ENCODE measurements at regions not wholly inside any gene's neighbourhood (a gene's known extent, or its start where the extent isn't known, plus 50 kb on each side); places are given as distances from the start of the nearest gene placed in this dataset.

GRCh38 chr13:79896851-79897250 is 415.9 kb downstream of the NDFIP2 start:
- no TSS peak for BruUV-seq (replicated peaks)
- Histone ChIP-seq H4K20me1 (ENCODE audit: control insufficient read depth, insufficient read depth) (no peaks in the 10 kb centered on the region), H2AFZ (ENCODE audit: control insufficient read depth, low read depth, low read length) (no peak overlapping the region), H3K4me1 (ENCODE audit: control insufficient read depth, insufficient read depth, low read length) (no peaks in the 10 kb centered on the region), H3K27me3 (replicated peaks in 1 of 2; ENCODE audit: control insufficient read depth in 2 of 2, insufficient read depth in 2 of 2, low read length in 1 of 2) (no peaks in the 10 kb centered on the region), H3K9me3 (replicated peaks; ENCODE audit: control insufficient read depth, insufficient read depth, low read length) (no peaks in the 10 kb centered on the region), H3K4me2 (ENCODE audit: control insufficient read depth, insufficient read depth) (no peak overlapping the region), H3K9ac (ENCODE audit: control insufficient read depth, insufficient read depth, low read length) (no peak overlapping the region), H3K36me3 (ENCODE audit: control insufficient read depth in 2 of 2, insufficient read depth in 2 of 2, low read length in 1 of 2) (no peaks in the 10 kb centered on the region), H3K4me3 (no peak overlapping the region), H3K79me2 (ENCODE audit: control insufficient read depth, insufficient read depth, low read length) (no peaks in the 10 kb centered on the region), H3K27ac (ENCODE audit: control insufficient read depth, insufficient read depth) (no peak overlapping the region)
- no peak for ATAC-seq
- ChIA-PET POLR2A (interaction anchor here (1.3 kb wide), 1 partner anchor 15 kb away, joined by 3 read pairs; no protein-coding TSS in a partner anchor), CTCF (no interaction called here), RAD21 (ENCODE audit: unreplicated experiment) (interaction anchor here (1.0 kb wide), 1 partner anchor 23 kb away, joined by 3 read pairs; no protein-coding TSS in a partner anchor), SMC1A (ENCODE audit: uncharacterized antibody, unreplicated experiment) (interaction anchor here (1.4 kb wide), 1 partner anchor 26 kb away, joined by 3 read pairs; no protein-coding TSS in a partner anchor)
- FAIRE-seq, result no peak
- intact Hi-C loops (cut with micrococcal nuclease; ENCODE audit: unreplicated experiment), result no loop called here
- no peak for TF ChIP-seq NRF1 (conservative IDR thresholded peaks at IDR 0.05; ENCODE audit: low read depth, low read length)
- TF ChIP-seq ZBTB33 (IDR thresholded peaks at IDR 0.05), result no peak
- TF ChIP-seq DPF2 (IDR thresholded peaks at IDR 0.05), result no peak
- DNase-seq (ENCODE audit: low read depth, low spot score), result no peak
- 12% methylated on average over 2 of the region's 2 CpGs for WGBS (ENCODE audit: insufficient coverage, insufficient replicate concordance, low lambda C conversion rate, missing lambda C conversion rate)
- in situ Hi-C loops (cut with MboI), result no loop called here

- FAIRE-seq (no peak), ATAC-seq (no peak), DNase-seq (ENCODE audit: low read depth, low spot score) (no peak)
- Histone ChIP-seq H3K9ac (ENCODE audit: control insufficient read depth, insufficient read depth, low read length) (no peak overlapping the region), H2AFZ (ENCODE audit: control insufficient read depth, low read depth, low read length) (no peak overlapping the region), H3K4me1 (ENCODE audit: control insufficient read depth, insufficient read depth, low read length) (no peaks in the 10 kb centered on the region), H3K4me2 (ENCODE audit: control insufficient read depth, insufficient read depth) (no peak overlapping the region), H3K27me3 (replicated peaks in 1 of 2; ENCODE audit: control insufficient read depth in 2 of 2, insufficient read depth in 2 of 2, low read length in 1 of 2) (no peaks in the 10 kb centered on the region), H4K20me1 (ENCODE audit: control insufficient read depth, insufficient read depth) (no peaks in the 10 kb centered on the region), H3K79me2 (ENCODE audit: control insufficient read depth, insufficient read depth, low read length) (no peaks in the 10 kb centered on the region), H3K36me3 (ENCODE audit: control insufficient read depth in 2 of 2, insufficient read depth in 2 of 2, low read length in 1 of 2) (no peaks in the 10 kb centered on the region), H3K4me3 (no peak overlapping the region), H3K9me3 (replicated peaks; ENCODE audit: control insufficient read depth, insufficient read depth, low read length) (no peaks in the 10 kb centered on the region), H3K27ac (ENCODE audit: control insufficient read depth, insufficient read depth) (no peak overlapping the region)
- ChIA-PET RAD21 (ENCODE audit: unreplicated experiment) (no interaction called here), POLR2A (no interaction called here), SMC1A (ENCODE audit: uncharacterized antibody, unreplicated experiment) (interaction anchor here (0.8 kb wide), 1 partner anchor 112 kb away, joined by 3 read pairs; no protein-coding TSS in a partner anchor), CTCF (no interaction called here)
- 31% methylated on average over 6 of the region's 6 CpGs for WGBS (ENCODE audit: insufficient coverage, insufficient replicate concordance, low lambda C conversion rate, missing lambda C conversion rate)
- intact Hi-C loops (cut with micrococcal nuclease; ENCODE audit: unreplicated experiment), result no loop called here
- BruUV-seq (replicated peaks), result no TSS peak
- in situ Hi-C loops (cut with MboI), result no loop called here
- no peak for TF ChIP-seq YBX1 (IDR thresholded peaks at IDR 0.05)
- no peak for TF ChIP-seq SMC3 (IDR thresholded peaks at IDR 0.05; ENCODE audit: borderline replicate concordance, low read length)
- no peak for TF ChIP-seq GATAD2B (conservative IDR thresholded peaks at IDR 0.05; ENCODE audit: low read depth)
- TF ChIP-seq SKIL (IDR thresholded peaks at IDR 0.05; ENCODE audit: low read depth, poor library complexity, severe bottlenecking), result no peak
- TF ChIP-seq NFIC (IDR thresholded peaks at IDR 0.05; ENCODE audit: low read depth, low read length), result no peak
- no peak for TF ChIP-seq MEF2B (IDR thresholded peaks at IDR 0.05; ENCODE audit: partially characterized antibody, poor library complexity, severe bottlenecking)
- TF ChIP-seq TAF1 (IDR thresholded peaks at IDR 0.05; ENCODE audit: borderline replicate concordance, low read depth, low read length), result no peak
- TF ChIP-seq ZZZ3 (IDR thresholded peaks at IDR 0.05; ENCODE audit: control insufficient read depth, insufficient read length, low read depth), result no peak
Observed at GRCh38 chr13:79895416-79895815, 414.5 kb downstream of the NDFIP2 start.

Data from GM12878 (cell line).